PC-9 (cell line): ENCODE measurements at regions not wholly inside any gene's neighbourhood (a gene's known extent, or its start where the extent isn't known, plus 50 kb on each side); places are given as distances from the start of the nearest gene placed in this dataset.

Experiments used
- BruUV-seq: library from RNA; stranded (reverse); fragments of 400-500 nt; replicated peaks from 2 replicates; lab custom pipeline; 2021; lab: Mats Ljungman, UMichigan
- CTCF ChIA-PET: fragments of 300-600 bp; sonication (Branson Sonifier 250); formaldehyde crosslinking; loops from one replicate; lab custom pipeline; 2022; ENCODE audit warnings: antibody characterized with exemption; lab: Charles Lee
- POLR2A ChIA-PET: fragments of 300-600 bp; sonication (Branson Sonifier 250); formaldehyde crosslinking; loops from one replicate; lab custom pipeline; 2022; ENCODE audit warnings: antibody characterized with exemption; ENCODE audit not compliant: unreplicated experiment; lab: Charles Lee
- DNase-seq, 2 experiments: peaks; one replicate each; pipeline versions ENCODE4 v3.0.0 to v3.0.0-alpha.2; 2015 to 2022; ENCODE audit warnings: mixed read lengths in 1 of 2
- H2AFZ ChIP-seq: fragments of 200-600 bp; sonication (generic); 2 replicates; pipeline ENCODE4 v1.8.1; 2017; ENCODE audit warnings: antibody characterized with exemption
- H3F3A ChIP-seq: fragments of 200-600 bp; sonication (generic); 2 replicates; pipeline ENCODE4 v1.8.1; 2017; ENCODE audit warnings: antibody characterized with exemption, mild to moderate bottlenecking, low read depth; ENCODE audit not compliant: insufficient read depth
- H3K27ac ChIP-seq: fragments of 200-600 bp; sonication (generic); 2 replicates; pipeline ENCODE4 v1.6.1; 2016; ENCODE audit warnings: mixed run types
- H3K27me3 ChIP-seq: fragments of 200-600 bp; sonication (generic); 2 replicates; pipeline ENCODE4 v1.6.1; 2016; ENCODE audit warnings: low read depth, mixed run types; ENCODE audit not compliant: insufficient read depth
- H3K36me3 ChIP-seq: fragments of 200-600 bp; sonication (generic); 2 replicates; pipeline ENCODE4 v1.6.1; 2016; ENCODE audit warnings: low read depth, mixed run types
- H3K4me1 ChIP-seq: fragments of 200-600 bp; sonication (generic); replicated peaks from 2 replicates; pipeline ENCODE4 v1.6.1; 2016; ENCODE audit warnings: mixed run types; ENCODE audit not compliant: insufficient read depth
- H3K4me2 ChIP-seq: fragments of 200-600 bp; sonication (generic); 2 replicates; pipeline ENCODE4 v1.6.1; 2017; ENCODE audit warnings: mixed run types
- H3K4me3 ChIP-seq: fragments of 200-600 bp; sonication (generic); 2 replicates; pipeline ENCODE4 v1.6.1; 2016; ENCODE audit warnings: mixed run types
- H3K79me2 ChIP-seq: fragments of 200-600 bp; sonication (generic); 2 replicates; pipeline ENCODE4 v1.6.1; 2017; ENCODE audit warnings: low read depth, mixed run types
- H3K9me2 ChIP-seq: fragments of 200-600 bp; sonication (generic); 2 replicates; pipeline ENCODE4 v1.8.1; 2017; ENCODE audit warnings: mild to moderate bottlenecking; ENCODE audit not compliant: insufficient read depth
- H3K9me3 ChIP-seq: fragments of 200-600 bp; sonication (generic); 2 replicates; pipeline ENCODE4 v1.8.1; 2016; ENCODE audit warnings: low read depth; ENCODE audit not compliant: insufficient read depth
- H4K20me1 ChIP-seq: fragments of 200-600 bp; sonication (generic); 2 replicates; pipeline ENCODE4 v1.8.1; 2017; ENCODE audit not compliant: insufficient read depth
- EZH2 ChIP-seq: fragments of 200-600 bp; sonication (generic); IDR thresholded peaks from 2 replicates; pipeline ENCODE4 v1.8.0; 2017; ENCODE audit warnings: antibody characterized with exemption, low read depth
- intact Hi-C: fragments of 100-400 bp; cut with micrococcal nuclease; formaldehyde crosslinking; loops from one replicate; pipeline ENCODE4 v1.10.0; 2022; ENCODE audit not compliant: unreplicated experiment
- TF ChIP-seq, protein P1 (sequence below): fragments of 200-600 bp; sonication (generic); conservative IDR thresholded peaks from 2 replicates; pipeline ENCODE4 v1.6.1; 2017; ENCODE audit warnings: mixed run types, antibody characterized with exemption, mild to moderate bottlenecking, moderate library complexity

DNA sequence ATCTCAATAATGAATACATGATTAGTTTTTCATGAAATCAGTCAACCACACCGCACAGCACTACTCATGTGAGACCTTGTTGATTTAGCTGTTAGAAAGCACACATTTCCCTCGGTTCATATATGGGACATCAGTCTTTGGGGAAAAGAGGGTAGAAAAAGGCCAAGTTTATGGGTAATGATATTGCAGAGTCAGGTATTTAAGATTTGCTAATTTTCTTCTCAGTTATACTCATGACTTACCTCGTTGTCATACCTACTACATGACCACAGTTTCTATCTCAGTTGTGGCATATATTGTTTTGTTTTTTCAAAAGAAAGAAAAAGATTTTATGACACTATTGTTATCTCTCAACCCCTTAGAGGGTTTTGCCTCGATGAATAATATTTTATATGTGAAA is 165.6 kb downstream of the POU4F1 start:
- Histone ChIP-seq H3K27ac (no peak overlapping the region), H3F3A (no peaks in the 10 kb centered on the region), H3K79me2 (no peaks in the 10 kb centered on the region), H3K4me3 (no peak overlapping the region), H2AFZ (no peak overlapping the region), H3K27me3 (no peaks in the 10 kb centered on the region), H3K4me2 (no peak overlapping the region), H3K9me2 (no peaks in the 10 kb centered on the region; the same call in 1 of the 2 replicates), H4K20me1 (no peaks in the 10 kb centered on the region), H3K36me3 (no peaks in the 10 kb centered on the region), H3K4me1 (no peaks in the 10 kb centered on the region), H3K9me3 (no peaks in the 10 kb centered on the region)
- CTCF ChIA-PET = no interaction called here
- BruUV-seq = no TSS peak
- DNase-seq = no peak
- POLR2A ChIA-PET = no interaction called here
- TF ChIP-seq, protein P1, sequence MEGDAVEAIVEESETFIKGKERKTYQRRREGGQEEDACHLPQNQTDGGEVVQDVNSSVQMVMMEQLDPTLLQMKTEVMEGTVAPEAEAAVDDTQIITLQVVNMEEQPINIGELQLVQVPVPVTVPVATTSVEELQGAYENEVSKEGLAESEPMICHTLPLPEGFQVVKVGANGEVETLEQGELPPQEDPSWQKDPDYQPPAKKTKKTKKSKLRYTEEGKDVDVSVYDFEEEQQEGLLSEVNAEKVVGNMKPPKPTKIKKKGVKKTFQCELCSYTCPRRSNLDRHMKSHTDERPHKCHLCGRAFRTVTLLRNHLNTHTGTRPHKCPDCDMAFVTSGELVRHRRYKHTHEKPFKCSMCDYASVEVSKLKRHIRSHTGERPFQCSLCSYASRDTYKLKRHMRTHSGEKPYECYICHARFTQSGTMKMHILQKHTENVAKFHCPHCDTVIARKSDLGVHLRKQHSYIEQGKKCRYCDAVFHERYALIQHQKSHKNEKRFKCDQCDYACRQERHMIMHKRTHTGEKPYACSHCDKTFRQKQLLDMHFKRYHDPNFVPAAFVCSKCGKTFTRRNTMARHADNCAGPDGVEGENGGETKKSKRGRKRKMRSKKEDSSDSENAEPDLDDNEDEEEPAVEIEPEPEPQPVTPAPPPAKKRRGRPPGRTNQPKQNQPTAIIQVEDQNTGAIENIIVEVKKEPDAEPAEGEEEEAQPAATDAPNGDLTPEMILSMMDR = no peak
- no peak for TF ChIP-seq EZH2
- intact Hi-C loops = no loop called here

DNA sequence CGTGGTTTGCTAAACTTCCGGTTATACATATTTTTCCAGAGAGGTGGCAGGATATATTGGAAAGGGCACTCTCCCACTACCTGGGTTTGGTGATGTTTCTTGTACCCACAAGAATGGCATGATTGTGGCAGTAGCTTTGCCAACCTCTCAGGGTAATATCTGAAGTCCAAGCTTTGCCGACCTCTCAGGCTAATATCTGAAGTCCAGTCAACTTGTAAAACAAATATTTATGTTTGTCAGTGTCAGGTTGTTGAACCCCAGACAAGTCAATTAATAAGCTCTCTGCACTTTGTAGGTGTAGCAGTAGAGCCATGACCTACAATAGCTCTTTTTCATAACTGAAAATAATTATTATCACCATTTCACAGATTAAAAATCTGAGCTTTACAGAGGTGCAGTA is 167.0 kb downstream of the POU4F1 start:
- ChIA-PET POLR2A (no interaction called here), CTCF (no interaction called here)
- Histone ChIP-seq H3K9me3 (no peaks in the 10 kb centered on the region), H3K36me3 (no peaks in the 10 kb centered on the region), H3K4me1 (no peaks in the 10 kb centered on the region), H3K27ac (no peak overlapping the region), H3K4me3 (no peak overlapping the region), H3K9me2 (no peaks in the 10 kb centered on the region; the same call in 1 of the 2 replicates), H2AFZ (no peak overlapping the region), H3K27me3 (no peaks in the 10 kb centered on the region), H4K20me1 (no peaks in the 10 kb centered on the region), H3K4me2 (no peak overlapping the region), H3F3A (no peaks in the 10 kb centered on the region), H3K79me2 (no peaks in the 10 kb centered on the region)
- no TSS peak for BruUV-seq
- intact Hi-C loops = no loop called here
- no peak for DNase-seq
- TF ChIP-seq, protein P1 = no peak
- TF ChIP-seq EZH2 = no peak

DNA sequence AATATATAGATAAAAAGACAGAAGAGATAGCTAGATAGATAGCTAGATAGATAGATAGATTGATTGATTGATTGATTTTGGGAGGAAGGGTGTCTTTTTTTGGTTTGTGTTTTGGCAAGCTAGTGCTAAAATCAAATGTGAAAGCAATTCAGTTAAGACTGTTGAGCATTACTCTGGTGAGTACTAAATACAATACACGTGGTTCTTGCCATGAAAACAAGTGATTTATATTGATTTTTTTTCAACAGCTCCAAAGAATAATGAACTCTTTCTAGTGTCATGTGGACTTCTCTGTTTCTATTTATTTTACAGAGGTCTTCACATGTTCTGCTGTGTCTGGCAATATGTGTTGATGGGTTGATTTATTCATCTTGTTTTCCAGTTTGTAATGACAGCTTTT is 172.0 kb downstream of the POU4F1 start:
- Histone ChIP-seq H3K79me2 (no peaks in the 10 kb centered on the region), H3K27me3 (no peaks in the 10 kb centered on the region), H4K20me1 (no peaks in the 10 kb centered on the region), H3K4me2 (no peak overlapping the region), H3K9me2 (no peaks in the 10 kb centered on the region), H3K36me3 (no peaks in the 10 kb centered on the region), H3K9me3 (no peaks in the 10 kb centered on the region), H3F3A (no peaks in the 10 kb centered on the region), H3K4me3 (no peak overlapping the region), H2AFZ (no peak overlapping the region), H3K27ac (no peak overlapping the region), H3K4me1 (no peaks in the 10 kb centered on the region)
- BruUV-seq = no TSS peak
- ChIA-PET CTCF (no interaction called here), POLR2A (no interaction called here)
- no peak for DNase-seq
- intact Hi-C loops = no loop called here
- TF ChIP-seq, protein P1 = no peak
- no peak for TF ChIP-seq EZH2
